Panc1 (cell line): ENCODE measurements at regions not wholly inside any gene's neighbourhood (a gene's known extent, or its start where the extent isn't known, plus 50 kb on each side); places are given as distances from the start of the nearest gene placed in this dataset.

Experiments
- POLR2AphosphoS5 ChIP-seq: IDR thresholded peaks from 2 replicates; pipeline ENCODE4 v1.6.1; 2012; ENCODE audit warnings: mild to moderate bottlenecking, low read depth, low read length, moderate library complexity
- TF ChIP-seq, protein P1 (sequence below): fragments of 450-650 bp; IDR thresholded peaks from 2 replicates; pipeline ENCODE4 v1.5.1; 2017; ENCODE audit warnings: mild to moderate bottlenecking
- TF ChIP-seq, protein P2 (sequence below), 2 experiments: IDR thresholded peaks; 2 replicates each; pipeline ENCODE4 v1.6.1; 2011 to 2012; ENCODE audit warnings: low read depth in 2 of 2, control low read depth in 1 of 2, low read length in 1 of 2, mild to moderate bottlenecking in 1 of 2, moderate library complexity in 1 of 2; ENCODE audit not compliant: insufficient read depth in 1 of 2

DNA sequence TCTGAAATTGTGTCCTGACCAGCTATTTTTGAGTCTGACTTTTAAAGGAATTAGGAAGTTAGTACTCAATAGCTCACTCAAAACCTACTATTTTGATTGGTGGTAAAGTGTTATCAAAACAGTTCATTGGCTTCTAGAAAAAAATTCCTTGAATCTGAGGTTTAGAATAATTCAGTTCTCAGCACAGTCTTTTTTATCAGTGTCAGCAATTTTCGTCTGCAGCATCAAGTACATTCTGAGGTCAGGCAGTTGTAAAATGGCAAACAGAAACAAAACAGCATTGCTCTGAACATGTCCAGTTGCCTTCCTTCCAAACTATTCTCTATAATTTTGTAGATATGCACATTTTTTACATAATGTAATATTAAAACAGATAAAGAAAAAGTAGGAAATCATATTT lies 1644.1 kb downstream of the SLITRK5 start:
- TF ChIP-seq, protein P1, sequence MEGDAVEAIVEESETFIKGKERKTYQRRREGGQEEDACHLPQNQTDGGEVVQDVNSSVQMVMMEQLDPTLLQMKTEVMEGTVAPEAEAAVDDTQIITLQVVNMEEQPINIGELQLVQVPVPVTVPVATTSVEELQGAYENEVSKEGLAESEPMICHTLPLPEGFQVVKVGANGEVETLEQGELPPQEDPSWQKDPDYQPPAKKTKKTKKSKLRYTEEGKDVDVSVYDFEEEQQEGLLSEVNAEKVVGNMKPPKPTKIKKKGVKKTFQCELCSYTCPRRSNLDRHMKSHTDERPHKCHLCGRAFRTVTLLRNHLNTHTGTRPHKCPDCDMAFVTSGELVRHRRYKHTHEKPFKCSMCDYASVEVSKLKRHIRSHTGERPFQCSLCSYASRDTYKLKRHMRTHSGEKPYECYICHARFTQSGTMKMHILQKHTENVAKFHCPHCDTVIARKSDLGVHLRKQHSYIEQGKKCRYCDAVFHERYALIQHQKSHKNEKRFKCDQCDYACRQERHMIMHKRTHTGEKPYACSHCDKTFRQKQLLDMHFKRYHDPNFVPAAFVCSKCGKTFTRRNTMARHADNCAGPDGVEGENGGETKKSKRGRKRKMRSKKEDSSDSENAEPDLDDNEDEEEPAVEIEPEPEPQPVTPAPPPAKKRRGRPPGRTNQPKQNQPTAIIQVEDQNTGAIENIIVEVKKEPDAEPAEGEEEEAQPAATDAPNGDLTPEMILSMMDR: no peak
- no peak for TF ChIP-seq POLR2AphosphoS5
- TF ChIP-seq, protein P2, sequence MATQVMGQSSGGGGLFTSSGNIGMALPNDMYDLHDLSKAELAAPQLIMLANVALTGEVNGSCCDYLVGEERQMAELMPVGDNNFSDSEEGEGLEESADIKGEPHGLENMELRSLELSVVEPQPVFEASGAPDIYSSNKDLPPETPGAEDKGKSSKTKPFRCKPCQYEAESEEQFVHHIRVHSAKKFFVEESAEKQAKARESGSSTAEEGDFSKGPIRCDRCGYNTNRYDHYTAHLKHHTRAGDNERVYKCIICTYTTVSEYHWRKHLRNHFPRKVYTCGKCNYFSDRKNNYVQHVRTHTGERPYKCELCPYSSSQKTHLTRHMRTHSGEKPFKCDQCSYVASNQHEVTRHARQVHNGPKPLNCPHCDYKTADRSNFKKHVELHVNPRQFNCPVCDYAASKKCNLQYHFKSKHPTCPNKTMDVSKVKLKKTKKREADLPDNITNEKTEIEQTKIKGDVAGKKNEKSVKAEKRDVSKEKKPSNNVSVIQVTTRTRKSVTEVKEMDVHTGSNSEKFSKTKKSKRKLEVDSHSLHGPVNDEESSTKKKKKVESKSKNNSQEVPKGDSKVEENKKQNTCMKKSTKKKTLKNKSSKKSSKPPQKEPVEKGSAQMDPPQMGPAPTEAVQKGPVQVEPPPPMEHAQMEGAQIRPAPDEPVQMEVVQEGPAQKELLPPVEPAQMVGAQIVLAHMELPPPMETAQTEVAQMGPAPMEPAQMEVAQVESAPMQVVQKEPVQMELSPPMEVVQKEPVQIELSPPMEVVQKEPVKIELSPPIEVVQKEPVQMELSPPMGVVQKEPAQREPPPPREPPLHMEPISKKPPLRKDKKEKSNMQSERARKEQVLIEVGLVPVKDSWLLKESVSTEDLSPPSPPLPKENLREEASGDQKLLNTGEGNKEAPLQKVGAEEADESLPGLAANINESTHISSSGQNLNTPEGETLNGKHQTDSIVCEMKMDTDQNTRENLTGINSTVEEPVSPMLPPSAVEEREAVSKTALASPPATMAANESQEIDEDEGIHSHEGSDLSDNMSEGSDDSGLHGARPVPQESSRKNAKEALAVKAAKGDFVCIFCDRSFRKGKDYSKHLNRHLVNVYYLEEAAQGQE (IDR thresholded peaks at IDR 0.05; ENCODE audit: insufficient read depth in 1 of 2, low read depth in 2 of 2, low read length in 1 of 2): no peak
